NCI-H69 (cell line): ENCODE measurements at regions not wholly inside any gene's neighbourhood (a gene's known extent, or its start where the extent isn't known, plus 50 kb on each side); places are given as distances from the start of the nearest gene placed in this dataset.

Experiments
- DNase-seq: peaks from one replicate; lab custom pipeline; 2025; lab: John Stamatoyannopoulos, UW

DNA sequence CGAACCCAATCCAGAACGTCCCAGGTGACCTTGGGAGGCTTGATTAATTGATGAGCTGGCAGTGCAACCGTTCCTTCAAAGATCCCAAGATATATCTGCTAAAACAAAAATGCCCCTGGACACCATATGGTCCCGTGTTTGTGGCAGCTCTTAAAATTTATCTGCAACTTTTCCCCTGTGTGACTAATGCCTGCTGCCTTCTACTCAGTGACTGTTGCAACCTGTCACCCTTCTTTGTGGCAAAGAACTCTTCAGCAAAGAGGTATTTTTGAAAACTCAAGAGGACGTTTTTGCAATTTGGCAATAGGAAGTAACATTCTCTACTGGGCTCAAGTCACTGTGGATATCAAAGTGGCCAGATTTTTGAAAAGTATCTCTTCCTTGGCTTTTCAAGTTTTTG is 75.8 kb upstream of the SOD3 start:
- DNase-seq: no peak

DNA sequence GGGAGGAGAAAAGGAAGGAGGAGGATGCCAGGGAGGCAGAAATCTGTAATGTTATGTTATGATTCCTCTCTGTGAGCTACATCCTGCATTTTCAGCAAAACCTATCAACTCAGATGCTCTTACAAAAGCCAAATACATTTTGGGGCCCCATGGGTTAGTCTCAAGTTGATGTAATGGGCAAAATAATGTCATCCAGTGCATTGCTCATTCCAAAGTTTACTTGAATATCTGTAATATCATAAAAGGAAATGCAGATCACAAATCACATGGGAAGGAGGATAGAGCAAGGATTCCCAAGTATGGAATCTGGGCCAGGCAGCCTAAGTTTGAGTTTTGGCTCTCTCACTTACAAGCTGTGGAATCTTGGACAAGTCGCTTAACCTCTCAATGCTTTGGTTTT is 74.9 kb upstream of the SOD3 start:
- no peak for DNase-seq

DNA sequence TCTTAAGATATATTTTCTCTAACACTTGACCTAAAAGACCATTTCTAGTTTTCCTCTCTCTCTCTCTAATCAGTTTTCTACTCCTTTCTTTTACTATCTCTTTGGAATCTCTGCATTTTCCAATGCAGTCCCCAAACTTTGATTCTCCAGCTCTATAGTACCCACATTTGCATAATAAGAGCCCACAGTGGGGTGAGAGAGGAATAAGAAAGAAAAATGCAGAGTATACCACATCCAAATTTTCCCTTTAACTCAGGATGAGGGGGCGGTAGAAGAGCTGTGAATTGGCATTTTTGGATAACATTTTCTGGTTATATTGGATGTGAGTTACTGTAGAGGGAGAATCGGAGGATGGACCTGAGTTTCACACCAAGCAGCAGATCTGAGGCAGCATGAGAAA is 74.4 kb upstream of the SOD3 start:
- DNase-seq: no peak

DNA sequence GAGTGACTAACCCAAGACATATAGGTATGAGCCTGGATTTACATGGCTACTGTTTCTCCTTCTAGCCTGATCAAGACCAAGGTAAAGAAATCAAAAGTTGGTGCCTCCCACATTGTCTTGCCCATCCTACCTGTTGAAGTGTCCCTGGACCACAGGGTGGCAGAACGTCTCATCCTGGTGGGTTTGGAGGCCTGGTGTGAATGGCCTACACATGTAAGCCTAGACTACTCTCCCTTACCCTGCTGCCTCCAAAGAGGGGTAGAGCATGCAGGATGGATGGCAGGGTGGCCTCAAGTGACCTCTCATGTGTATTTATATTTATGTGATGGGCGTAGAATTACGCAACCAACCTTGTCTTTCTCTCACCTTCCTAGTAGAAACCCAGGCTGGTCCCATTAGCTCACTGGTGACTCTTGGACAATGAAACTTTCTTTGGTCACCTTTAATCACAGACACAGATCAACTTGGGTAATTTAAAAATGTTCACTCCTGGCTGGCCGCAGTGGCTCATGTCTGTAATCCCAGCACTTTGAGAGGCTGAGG is 73.3 kb upstream of the SOD3 start:
- no peak for DNase-seq

DNA sequence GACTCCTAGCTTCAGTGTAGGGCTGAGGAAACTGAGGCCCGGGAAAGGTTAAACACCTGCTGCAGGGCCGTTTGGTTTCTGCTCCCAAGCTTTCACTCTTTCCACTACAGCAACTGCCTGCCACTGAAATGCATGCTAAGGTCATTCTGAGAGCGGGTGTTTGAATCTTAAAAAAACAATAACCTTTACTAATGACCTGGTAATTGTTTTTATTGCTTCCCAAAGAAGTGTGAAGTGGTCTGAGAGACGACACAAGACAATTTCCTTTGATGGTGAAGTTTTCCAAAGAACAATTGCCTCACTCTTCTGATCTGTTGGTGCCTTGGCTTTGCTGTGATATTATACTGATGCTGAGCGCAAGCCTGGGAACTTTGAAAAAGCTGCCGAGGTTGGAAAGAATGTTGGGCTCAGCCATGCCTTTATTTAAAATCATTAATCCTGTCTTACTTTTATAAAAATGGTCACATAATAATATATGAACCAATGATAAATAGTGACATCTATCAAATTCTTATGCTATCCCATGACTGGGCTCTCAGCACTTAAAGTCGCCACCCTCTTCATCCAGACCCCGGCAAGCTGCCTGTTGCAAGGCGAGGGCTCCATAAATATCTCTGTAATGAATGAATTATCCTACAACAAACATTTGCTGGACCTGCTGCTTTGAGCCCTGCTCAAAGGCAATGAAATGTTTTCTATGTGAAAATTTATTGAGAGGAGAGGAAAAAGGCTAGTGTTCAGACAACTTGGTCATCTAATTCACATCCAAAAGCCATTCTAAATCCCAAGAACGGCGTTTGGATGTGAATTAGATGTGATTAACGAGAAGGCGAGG is 67.8 kb upstream of the SOD3 start:
- DNase-seq: no peak

DNA sequence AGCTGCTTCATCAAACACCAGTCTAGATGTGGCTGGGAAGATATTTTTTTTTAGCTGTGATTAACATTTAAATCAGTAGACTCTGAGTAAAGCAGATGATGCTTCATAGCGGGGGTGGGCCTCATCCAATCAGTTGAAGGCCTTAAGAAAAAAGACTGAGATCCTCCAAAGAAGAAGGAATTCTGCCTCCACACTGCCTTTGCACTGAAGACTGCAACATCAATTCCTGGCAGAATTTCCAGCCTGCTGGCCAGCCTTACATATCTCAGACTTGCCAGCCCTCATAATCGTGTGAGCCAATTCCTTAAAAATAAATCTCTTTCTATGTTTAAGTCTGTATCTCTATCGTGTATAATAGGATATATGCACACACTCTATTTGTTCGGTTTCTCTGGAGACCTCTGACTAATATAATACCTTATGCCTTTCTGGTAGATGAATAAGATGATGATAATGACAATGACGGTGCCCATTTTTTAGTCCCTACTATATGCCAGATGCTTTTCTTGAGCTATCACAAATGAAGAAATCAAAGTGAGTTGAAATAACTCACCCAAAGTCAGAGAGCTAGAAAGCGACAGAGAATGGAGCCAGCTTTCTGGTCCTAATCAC is 66.1 kb upstream of the SOD3 start:
- no peak for DNase-seq

DNA sequence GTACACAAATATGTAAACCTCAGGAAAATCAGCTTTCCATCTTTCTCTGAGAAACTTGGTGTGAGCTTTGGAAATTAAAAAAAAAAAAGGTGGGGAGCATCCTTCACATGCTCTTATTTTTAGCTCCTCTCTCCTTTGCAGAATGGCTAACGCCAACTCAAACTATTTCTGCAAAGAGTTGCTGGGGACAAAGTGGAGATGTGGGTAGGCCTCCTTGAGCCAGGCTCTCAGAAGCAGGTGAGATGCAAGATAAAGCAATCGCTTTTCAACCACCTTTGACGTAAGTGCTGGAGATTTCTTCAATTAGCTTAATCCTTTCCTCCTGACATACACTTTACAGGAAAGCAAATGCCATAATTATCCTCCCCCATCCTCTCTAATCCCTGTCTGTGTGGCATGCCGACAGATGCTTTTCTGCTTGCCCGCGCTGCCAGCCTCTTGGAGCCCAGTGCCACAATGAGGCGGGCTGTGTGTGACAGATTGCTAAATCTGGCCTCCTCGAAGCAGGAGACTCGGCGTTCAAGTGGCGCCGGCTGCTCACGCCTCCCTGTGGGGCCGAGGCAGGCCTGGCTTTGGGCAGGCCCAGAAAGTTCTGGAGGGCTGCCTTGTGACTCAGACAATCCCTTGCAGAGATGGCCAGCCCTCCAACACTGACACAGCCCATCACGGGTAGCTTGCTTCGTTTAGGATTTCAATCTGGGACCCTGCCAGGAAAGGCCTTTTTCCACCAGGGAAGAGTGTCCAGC is 64.9 kb upstream of the SOD3 start:
- DNase-seq: no peak

DNA sequence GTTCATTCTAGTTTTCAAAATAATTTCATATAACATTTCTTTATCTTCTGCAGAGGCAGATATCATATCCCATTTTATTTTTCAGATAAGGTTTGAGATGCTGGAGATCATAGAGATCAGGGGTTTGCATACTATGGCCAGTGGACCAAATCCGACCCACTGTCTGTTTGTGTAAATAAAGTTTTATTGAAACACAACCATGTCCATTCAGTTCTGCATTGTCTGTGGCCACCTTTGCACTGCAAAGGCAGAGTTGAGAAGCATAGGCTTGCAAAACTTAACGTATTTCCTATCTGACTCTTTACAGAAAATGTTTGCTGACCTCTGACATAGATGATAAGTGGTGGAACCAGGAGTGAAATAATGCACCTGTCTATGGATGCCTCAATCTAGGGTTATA is 63.9 kb upstream of the SOD3 start:
- no peak for DNase-seq

DNA sequence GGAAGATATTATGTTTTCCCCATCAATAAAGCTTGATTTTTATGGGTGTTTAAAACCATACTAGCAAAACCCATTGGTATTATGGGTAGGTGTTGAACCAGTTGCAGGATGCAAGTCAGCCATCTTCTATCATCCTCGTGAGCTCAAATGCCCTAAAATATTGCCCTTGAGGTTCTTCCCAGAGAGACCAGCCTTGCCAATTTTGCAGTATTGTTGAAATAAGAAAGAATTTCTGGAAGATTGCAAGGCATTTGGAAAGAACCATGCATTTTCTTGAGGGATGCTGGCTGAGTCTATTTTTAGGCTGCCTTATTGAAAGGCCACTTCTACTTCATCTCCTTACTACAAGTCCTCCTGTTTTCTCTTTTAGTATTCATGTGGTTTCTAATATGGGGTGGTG is 60.9 kb upstream of the SOD3 start:
- DNase-seq: no peak

DNA sequence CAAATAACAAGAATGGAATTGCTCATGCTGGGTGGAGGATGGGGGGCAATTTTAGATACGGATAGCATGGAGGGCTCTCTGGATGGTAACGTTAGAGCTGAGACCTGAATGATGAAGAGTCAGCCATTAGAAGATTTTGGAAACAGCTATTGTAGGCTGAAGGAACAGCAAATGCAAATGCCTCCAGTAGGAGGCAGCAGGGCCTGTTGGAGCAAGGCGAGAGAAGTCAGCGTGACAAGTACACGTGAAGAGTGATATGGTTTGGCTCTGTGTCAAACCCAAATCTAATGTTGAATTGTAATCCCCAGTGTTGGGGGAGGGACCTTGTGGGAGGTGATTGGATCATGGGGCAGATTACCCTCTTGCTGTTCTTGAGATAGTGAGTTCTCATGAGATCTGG is 59.3 kb upstream of the SOD3 start:
- peak; percentile 6 for DNase-seq

DNA sequence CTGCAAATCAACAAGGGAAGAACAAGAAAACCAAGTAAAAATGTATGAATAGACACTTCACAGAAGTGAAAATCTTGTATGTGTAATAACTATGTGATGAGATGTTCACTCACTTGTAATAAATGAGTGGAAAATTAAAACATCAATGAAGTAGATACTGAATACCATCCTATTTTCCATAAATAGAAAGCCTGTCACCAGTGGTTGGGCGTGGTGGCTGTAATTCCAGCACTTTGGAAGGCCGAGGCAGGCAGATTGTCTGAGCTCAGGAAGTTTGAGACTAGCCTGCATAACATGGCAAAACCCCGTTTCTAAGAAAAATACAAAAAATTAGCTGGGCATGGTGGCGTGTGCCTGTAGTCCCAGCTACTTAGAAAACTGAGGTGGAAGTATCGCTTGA is 53.5 kb upstream of the SOD3 start:
- no peak for DNase-seq

DNA sequence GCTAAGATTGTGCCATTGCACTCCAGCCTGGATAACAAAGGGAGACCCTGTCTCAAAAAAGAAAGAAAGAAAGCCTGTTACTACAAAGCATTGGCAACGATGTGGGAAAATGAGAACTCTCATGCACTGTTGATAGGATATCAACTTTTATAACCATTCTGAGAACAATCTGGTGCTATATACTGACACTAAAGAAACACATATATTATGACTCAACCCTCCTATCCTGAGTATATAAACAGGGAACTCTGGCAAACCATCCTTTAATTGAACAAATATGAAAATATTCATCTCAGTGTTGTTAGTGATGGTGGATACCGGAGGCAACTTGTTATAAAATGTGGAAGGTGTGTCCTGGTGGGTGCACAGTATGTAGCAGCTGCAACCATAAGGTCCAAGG is 53.0 kb upstream of the SOD3 start:
- DNase-seq: no peak

DNA sequence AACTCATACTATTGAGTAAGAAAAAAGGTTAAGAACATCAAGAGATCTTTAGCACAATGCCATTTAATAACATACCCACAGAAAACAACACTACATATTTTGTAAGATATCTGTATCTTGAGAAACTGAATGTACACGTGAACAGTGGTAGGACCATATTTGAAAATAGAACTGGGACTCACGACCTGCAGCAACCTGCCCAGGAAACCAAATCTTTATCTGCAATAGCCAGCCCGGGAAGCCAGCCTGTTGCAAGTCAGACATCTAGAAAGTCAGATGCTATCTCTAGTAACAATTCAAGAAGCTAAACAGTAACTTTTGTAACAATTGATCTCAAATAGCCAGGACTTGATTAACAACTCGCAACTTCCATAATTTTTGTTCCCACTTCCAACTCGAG is 52.6 kb upstream of the SOD3 start:
- no peak for DNase-seq

DNA sequence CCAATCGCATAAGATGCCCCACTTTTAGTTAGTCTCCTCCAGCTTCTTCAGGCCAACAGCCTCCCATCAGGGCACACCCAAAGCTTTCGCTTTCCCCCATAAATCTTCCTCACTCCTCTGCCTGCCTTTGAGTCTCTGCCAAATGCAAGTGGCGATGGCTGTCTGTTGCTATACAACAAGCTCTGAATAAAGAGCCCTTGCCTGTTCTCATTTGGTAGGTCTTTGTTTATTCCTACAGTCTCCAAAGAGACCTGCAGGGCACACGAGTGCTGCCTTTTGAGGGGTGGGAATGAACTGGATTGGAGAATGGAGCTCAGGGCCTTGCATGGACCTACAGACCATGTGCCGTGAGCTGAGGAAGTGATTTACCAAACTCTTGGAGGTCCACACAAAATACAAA is 52.2 kb upstream of the SOD3 start:
- peak; percentile 11 for DNase-seq

DNA sequence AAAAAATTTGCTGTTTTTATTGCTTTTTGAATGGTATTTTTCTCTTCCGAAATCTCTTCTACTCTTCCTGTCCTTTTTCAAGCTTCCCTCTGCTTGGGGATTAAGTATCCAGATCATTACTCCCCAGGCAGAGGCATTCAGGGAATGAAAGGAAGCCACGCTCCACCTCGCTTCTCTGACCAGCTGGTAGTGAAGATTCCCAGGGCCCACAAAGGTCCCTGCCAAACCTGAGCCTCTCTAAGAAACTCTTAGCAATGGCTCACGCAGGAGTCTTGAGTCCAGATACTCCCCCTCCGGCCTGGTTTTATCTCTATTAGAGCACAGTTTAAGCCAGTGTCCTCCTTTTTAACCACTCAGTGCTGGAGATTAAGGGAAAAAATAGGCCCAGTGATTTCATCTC is 51.4 kb upstream of the SOD3 start:
- DNase-seq: no peak

DNA sequence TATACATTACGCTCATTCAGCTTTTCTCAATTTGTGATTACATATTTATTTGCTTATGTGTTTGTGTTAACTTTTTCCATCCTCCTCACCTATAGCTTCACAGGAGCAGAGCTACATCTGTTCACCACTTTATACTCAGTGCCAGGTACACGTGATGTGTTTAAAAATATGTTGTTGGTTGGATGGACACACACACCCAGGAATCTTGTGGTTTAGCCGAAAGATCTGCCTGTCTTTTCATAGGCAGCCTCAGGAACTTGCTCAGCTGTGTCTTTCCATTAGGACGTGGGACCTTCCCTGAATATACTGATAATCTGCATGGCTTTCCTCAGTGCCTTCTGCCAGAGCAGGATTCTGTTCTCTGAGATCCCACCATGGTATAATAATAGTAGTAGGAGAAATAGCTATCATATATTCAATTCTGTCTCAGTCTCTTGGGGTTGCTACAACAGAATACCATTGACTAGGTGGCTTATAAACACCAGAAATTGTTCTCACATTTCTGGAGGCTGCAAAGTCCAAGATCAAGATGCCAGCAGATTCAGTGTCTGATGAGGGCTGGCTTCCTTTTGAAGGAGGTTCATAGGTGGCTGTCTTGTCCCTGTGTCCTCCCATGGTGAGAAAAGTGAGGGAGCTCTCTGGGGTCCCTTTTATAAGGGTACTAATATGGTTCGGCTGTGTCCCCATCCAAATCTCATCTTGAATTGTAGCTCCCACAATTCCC is 50.0 kb upstream of the SOD3 start:
- DNase-seq: no peak
